Panc1 (cell line): ENCODE measurements at regions not wholly inside any gene's neighbourhood (a gene's known extent, or its start where the extent isn't known, plus 50 kb on each side); places are given as distances from the start of the nearest gene placed in this dataset.

Experiments used
- CTCF ChIP-seq: fragments of 450-650 bp; IDR thresholded peaks from 2 replicates; pipeline ENCODE4 v1.5.1; 2017; ENCODE audit warnings: mild to moderate bottlenecking
- POLR2AphosphoS5 ChIP-seq: IDR thresholded peaks from 2 replicates; pipeline ENCODE4 v1.6.1; 2012; ENCODE audit warnings: mild to moderate bottlenecking, low read depth, low read length, moderate library complexity
- SIN3A ChIP-seq: IDR thresholded peaks from 2 replicates; pipeline ENCODE4 v1.6.1; 2012; ENCODE audit warnings: low read depth, mild to moderate bottlenecking, low read length, moderate library complexity, borderline replicate concordance; ENCODE audit not compliant: insufficient read depth
- TCF7L2 ChIP-seq: IDR thresholded peaks from 2 replicates; pipeline ENCODE4 v1.6.1; 2011; ENCODE audit warnings: mild to moderate bottlenecking, low read depth, low read length, inconsistent platforms
- TF ChIP-seq, protein P1 (sequence below), 2 experiments: IDR thresholded peaks; 2 replicates each; pipeline ENCODE4 v1.6.1; 2011 to 2012; ENCODE audit warnings: low read depth in 2 of 2, control low read depth in 1 of 2, low read length in 1 of 2, mild to moderate bottlenecking in 1 of 2, moderate library complexity in 1 of 2; ENCODE audit not compliant: insufficient read depth in 1 of 2

- TF ChIP-seq CTCF, result no peak
- no peak for TF ChIP-seq POLR2AphosphoS5
- TF ChIP-seq SIN3A, result no peak
- TF ChIP-seq, protein P1, sequence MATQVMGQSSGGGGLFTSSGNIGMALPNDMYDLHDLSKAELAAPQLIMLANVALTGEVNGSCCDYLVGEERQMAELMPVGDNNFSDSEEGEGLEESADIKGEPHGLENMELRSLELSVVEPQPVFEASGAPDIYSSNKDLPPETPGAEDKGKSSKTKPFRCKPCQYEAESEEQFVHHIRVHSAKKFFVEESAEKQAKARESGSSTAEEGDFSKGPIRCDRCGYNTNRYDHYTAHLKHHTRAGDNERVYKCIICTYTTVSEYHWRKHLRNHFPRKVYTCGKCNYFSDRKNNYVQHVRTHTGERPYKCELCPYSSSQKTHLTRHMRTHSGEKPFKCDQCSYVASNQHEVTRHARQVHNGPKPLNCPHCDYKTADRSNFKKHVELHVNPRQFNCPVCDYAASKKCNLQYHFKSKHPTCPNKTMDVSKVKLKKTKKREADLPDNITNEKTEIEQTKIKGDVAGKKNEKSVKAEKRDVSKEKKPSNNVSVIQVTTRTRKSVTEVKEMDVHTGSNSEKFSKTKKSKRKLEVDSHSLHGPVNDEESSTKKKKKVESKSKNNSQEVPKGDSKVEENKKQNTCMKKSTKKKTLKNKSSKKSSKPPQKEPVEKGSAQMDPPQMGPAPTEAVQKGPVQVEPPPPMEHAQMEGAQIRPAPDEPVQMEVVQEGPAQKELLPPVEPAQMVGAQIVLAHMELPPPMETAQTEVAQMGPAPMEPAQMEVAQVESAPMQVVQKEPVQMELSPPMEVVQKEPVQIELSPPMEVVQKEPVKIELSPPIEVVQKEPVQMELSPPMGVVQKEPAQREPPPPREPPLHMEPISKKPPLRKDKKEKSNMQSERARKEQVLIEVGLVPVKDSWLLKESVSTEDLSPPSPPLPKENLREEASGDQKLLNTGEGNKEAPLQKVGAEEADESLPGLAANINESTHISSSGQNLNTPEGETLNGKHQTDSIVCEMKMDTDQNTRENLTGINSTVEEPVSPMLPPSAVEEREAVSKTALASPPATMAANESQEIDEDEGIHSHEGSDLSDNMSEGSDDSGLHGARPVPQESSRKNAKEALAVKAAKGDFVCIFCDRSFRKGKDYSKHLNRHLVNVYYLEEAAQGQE (IDR thresholded peaks at IDR 0.05; ENCODE audit: insufficient read depth in 1 of 2, low read depth in 2 of 2, low read length in 1 of 2), result no peak
- peak; percentile 69 for TF ChIP-seq TCF7L2
Observed at GRCh38 chr1:168920456-168921094, 185.9 kb upstream of the ATP1B1 start.
